GM23248 (cell line): ENCODE measurements at regions not wholly inside any gene's neighbourhood (a gene's known extent, or its start where the extent isn't known, plus 50 kb on each side); places are given as distances from the start of the nearest gene placed in this dataset.

Experiments
- EZH2 ChIP-seq: fragments of 200-600 bp; sonication (generic); IDR thresholded peaks from 2 replicates; pipeline ENCODE4 v1.6.1; 2018; ENCODE audit warnings: antibody characterized with exemption, mild to moderate bottlenecking; ENCODE audit not compliant: insufficient read depth, poor library complexity, severe bottlenecking
- EZH2phosphoT487 ChIP-seq: fragments of 200-600 bp; sonication (generic); IDR thresholded peaks from 2 replicates; pipeline ENCODE4 v1.6.1; 2018; ENCODE audit warnings: antibody characterized with exemption, moderate library complexity, mild to moderate bottlenecking, low read depth; ENCODE audit not compliant: insufficient read depth

- TF ChIP-seq EZH2 (no peak), EZH2phosphoT487 (no peak)
Observed at GRCh38 chr7:145511004-145511403, 605.6 kb upstream of the CNTNAP2 start.
